22Rv1 (cell line): ENCODE measurements at regions not wholly inside any gene's neighbourhood (a gene's known extent, or its start where the extent isn't known, plus 50 kb on each side); places are given as distances from the start of the nearest gene placed in this dataset.

ENCODE experiments used
- H3K27ac ChIP-seq: fragments of 450-650 bp; 2 replicates; pipeline ENCODE4 v1.5.1; 2017
- ZFX ChIP-seq: fragments of 450-650 bp; IDR thresholded peaks from 2 replicates; pipeline ENCODE4 v1.6.1; 2017; ENCODE audit warnings: antibody characterized with exemption, borderline replicate concordance
- TF ChIP-seq, protein P1 (sequence below): fragments of 450-650 bp; IDR thresholded peaks from 2 replicates; pipeline ENCODE4 v1.5.1; 2017; ENCODE audit warnings: mild to moderate bottlenecking

- TF ChIP-seq, protein P1, sequence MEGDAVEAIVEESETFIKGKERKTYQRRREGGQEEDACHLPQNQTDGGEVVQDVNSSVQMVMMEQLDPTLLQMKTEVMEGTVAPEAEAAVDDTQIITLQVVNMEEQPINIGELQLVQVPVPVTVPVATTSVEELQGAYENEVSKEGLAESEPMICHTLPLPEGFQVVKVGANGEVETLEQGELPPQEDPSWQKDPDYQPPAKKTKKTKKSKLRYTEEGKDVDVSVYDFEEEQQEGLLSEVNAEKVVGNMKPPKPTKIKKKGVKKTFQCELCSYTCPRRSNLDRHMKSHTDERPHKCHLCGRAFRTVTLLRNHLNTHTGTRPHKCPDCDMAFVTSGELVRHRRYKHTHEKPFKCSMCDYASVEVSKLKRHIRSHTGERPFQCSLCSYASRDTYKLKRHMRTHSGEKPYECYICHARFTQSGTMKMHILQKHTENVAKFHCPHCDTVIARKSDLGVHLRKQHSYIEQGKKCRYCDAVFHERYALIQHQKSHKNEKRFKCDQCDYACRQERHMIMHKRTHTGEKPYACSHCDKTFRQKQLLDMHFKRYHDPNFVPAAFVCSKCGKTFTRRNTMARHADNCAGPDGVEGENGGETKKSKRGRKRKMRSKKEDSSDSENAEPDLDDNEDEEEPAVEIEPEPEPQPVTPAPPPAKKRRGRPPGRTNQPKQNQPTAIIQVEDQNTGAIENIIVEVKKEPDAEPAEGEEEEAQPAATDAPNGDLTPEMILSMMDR = no peak
- TF ChIP-seq ZFX = no peak
Observed at GRCh38 chr17:70265471-70265870, 96.1 kb downstream of the KCNJ2 start.

GRCh38 chr17:70266394-70266793 is 97.1 kb downstream of the KCNJ2 start:
- TF ChIP-seq, protein P1 = no peak
- no peak for TF ChIP-seq ZFX

More at GRCh38 chr17:70265471-70265870, 96.1 kb downstream of the KCNJ2 start:
- no peak overlapping the region for H3K27ac ChIP-seq

GRCh38 chr17:70268383-70268782 is 99.1 kb downstream of the KCNJ2 start:
- H3K27ac ChIP-seq = no peak overlapping the region
- TF ChIP-seq, protein P1 = no peak
- TF ChIP-seq ZFX = no peak

More at GRCh38 chr17:70266394-70266793, 97.1 kb downstream of the KCNJ2 start:
- no peak overlapping the region for H3K27ac ChIP-seq

GRCh38 chr17:70270554-70270953 is 101.2 kb downstream of the KCNJ2 start:
- TF ChIP-seq ZFX = no peak
- TF ChIP-seq, protein P1 = no peak
- no peak overlapping the region for H3K27ac ChIP-seq

- no peak overlapping the region for H3K27ac ChIP-seq
- TF ChIP-seq, protein P1 = no peak
- no peak for TF ChIP-seq ZFX
Observed at GRCh38 chr17:70271200-70271599, 101.9 kb downstream of the KCNJ2 start.

- TF ChIP-seq ZFX = no peak
- TF ChIP-seq, protein P1 = no peak
- H3K27ac ChIP-seq = no peak overlapping the region
Observed at GRCh38 chr17:70271672-70272071, 102.3 kb downstream of the KCNJ2 start.

DNA sequence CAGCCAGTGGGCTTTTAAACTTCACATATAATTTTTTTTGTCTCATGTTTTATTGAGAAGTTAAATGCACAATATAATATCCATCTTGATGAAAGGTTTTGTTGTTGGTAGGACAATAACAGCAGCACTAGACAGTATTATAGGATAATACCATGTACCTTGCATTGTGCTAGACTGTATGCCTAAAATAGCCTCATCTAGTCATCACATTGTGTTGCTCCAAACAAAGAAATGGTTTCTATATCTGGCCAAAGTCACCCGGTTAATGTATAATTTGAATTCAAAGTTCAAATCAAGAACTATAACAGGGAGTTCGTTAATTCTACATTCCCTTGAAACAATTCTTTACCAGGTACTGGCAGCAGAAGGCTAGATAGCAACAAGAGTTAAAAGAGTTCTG is 104.9 kb downstream of the KCNJ2 start:
- no peak overlapping the region for H3K27ac ChIP-seq
- TF ChIP-seq, protein P1 = no peak
- no peak for TF ChIP-seq ZFX
